ENCODE measurements at regions not wholly inside any gene's neighbourhood (a gene's known extent, or its start where the extent isn't known, plus 50 kb on each side); places are given as distances from the start of the nearest gene placed in this dataset.

DNA sequence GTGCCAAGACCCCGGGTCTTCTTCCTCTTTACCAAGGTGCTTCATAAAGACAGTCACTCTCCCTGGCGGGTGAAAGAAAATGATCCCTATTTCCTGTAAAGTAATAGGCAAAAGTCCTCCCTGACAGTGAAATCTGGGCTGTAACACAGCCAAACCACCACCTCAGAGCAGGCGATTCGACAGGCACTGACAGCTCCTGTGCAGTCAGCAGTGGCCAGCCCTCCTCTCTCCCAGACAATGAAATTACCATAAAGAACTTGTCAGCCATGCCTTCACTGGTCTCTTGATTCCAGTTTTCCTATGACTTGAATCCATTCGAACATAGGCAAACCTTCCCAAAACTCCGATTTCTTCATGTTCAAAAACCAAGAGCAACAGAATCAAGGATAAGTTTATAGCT is 492.2 kb upstream of the DAB1 start:
- H3K4me3 ChIP-seq (replicated peaks; ENCODE audit: low read depth, low read length): no peak overlapping the region
- no peaks in the 10 kb centered on the region for H3K27me3 ChIP-seq (replicated peaks; ENCODE audit: control insufficient read depth, insufficient read depth, low read length)
- H3K36me3 ChIP-seq (ENCODE audit: control insufficient read depth, insufficient read depth, low read length): no peaks in the 10 kb centered on the region
- DNase-seq (ENCODE audit: extremely low read depth, insufficient read length): no peak
- TF ChIP-seq, protein P1, sequence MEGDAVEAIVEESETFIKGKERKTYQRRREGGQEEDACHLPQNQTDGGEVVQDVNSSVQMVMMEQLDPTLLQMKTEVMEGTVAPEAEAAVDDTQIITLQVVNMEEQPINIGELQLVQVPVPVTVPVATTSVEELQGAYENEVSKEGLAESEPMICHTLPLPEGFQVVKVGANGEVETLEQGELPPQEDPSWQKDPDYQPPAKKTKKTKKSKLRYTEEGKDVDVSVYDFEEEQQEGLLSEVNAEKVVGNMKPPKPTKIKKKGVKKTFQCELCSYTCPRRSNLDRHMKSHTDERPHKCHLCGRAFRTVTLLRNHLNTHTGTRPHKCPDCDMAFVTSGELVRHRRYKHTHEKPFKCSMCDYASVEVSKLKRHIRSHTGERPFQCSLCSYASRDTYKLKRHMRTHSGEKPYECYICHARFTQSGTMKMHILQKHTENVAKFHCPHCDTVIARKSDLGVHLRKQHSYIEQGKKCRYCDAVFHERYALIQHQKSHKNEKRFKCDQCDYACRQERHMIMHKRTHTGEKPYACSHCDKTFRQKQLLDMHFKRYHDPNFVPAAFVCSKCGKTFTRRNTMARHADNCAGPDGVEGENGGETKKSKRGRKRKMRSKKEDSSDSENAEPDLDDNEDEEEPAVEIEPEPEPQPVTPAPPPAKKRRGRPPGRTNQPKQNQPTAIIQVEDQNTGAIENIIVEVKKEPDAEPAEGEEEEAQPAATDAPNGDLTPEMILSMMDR (IDR thresholded peaks at IDR 0.05; ENCODE audit: insufficient read depth, low read length, poor library complexity, severe bottlenecking): no peak

DNA sequence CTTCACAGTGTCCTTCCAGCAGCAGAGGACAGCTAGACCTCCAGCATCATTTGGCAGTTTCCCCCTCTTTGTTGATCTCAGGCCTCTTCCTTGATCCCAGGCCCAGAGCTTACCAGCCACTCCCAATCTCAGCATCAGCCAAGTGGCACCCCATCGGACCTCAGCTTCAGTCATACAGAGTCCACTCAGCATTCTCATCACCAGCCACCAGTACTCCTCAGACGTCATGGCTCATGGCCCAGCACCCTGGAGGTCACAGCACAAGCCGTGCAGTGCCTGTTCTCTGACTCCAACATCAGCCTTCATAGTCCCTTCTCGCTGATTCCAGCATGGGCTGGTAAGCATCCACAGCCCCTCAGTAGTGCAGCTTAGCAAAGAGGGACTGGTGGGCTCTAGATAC is 487.6 kb upstream of the DAB1 start:
- Histone ChIP-seq H3K27me3 (replicated peaks; ENCODE audit: control insufficient read depth, insufficient read depth, low read length) (no peaks in the 10 kb centered on the region), H3K4me3 (replicated peaks; ENCODE audit: low read depth, low read length) (no peak overlapping the region), H3K36me3 (ENCODE audit: control insufficient read depth, insufficient read depth, low read length) (no peaks in the 10 kb centered on the region)
- DNase-seq (ENCODE audit: extremely low read depth, insufficient read length): no peak
- TF ChIP-seq, protein P1 (IDR thresholded peaks at IDR 0.05; ENCODE audit: insufficient read depth, low read length, poor library complexity, severe bottlenecking): no peak

DNA sequence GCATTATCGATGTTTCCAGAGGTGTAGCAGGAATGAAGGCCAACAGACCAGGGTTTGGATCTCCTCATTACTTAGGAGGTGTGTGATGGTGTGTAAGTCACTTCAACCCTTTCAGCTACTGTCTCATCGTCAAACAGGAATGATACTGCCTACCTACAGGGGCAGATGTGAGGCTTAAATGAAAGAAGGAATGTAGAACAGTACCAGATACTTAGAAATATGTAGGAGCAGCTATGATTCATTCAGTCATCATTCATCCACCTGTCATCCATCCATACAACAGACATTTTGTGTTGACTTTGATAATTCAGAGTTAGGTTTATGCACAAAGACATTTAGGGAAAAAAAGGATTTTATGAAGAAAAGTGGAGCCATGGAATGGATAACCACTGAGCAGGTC is 486.9 kb upstream of the DAB1 start:
- no peak overlapping the region for H3K4me3 ChIP-seq (replicated peaks; ENCODE audit: low read depth, low read length)
- no peak for DNase-seq (ENCODE audit: extremely low read depth, insufficient read length)
- TF ChIP-seq, protein P1 (IDR thresholded peaks at IDR 0.05; ENCODE audit: insufficient read depth, low read length, poor library complexity, severe bottlenecking): no peak
- no peaks in the 10 kb centered on the region for H3K27me3 ChIP-seq (replicated peaks; ENCODE audit: control insufficient read depth, insufficient read depth, low read length)
- H3K36me3 ChIP-seq (ENCODE audit: control insufficient read depth, insufficient read depth, low read length): no peaks in the 10 kb centered on the region

DNA sequence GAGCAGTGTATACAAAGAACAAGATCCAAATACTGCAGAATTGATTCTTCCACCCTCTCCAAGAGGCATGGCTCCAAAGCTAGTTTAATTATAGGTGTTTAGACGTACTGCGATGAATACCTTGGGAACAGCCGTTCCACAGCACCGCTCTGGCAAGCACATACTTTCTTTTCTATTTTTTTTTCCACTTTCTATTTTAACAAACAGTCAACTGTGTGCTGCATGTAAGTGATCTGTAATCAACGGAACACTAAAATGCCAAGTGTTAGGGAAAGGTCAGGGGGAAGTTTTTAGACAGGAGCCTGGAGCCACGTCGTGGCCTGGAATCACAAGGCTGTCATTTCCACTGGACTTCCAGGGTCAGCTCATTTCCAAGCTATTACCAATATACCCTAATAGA is 486.4 kb upstream of the DAB1 start:
- TF ChIP-seq, protein P1 (IDR thresholded peaks at IDR 0.05; ENCODE audit: insufficient read depth, low read length, poor library complexity, severe bottlenecking): no peak
- no peak for DNase-seq (ENCODE audit: extremely low read depth, insufficient read length)
- no peaks in the 10 kb centered on the region for H3K27me3 ChIP-seq (replicated peaks; ENCODE audit: control insufficient read depth, insufficient read depth, low read length)
- no peak overlapping the region for H3K4me3 ChIP-seq (replicated peaks; ENCODE audit: low read depth, low read length)
- no peaks in the 10 kb centered on the region for H3K36me3 ChIP-seq (ENCODE audit: control insufficient read depth, insufficient read depth, low read length)

DNA sequence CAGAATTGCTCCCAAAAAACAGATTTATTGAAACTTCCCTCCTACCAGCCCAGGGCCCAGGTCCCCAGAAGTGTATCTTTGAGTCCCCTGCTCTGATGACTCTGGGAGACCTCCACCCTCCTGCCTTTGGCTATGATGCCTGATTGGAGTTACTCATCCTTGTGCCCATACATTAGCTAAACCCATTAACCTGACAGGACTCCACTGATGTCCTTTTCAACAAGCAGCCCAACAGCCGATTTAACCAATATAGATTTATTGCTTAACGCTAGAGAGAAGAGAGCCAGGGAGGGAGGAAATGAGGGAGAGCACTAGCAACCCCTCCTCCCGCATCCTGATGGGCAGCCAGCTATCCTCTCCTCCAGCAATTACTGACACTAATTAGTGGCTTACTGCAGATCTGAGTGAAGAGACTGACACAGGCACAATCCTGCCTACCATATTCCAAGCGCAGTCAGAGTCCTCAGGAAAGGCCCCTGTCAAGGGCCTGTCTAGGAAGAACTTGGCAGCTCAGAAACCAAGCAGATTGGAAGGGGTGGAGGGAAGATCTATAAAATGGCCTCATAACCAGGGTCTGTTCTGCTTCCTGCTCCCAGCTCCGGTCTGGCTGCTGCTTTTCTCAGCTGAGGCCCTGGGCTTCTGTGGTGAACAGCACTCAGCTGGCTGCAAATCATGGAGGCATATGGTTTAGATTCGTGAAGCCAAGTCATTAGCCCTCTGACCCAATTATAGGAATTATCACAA is 484.5 kb upstream of the DAB1 start:
- Histone ChIP-seq H3K36me3 (ENCODE audit: control insufficient read depth, insufficient read depth, low read length) (no peaks in the 10 kb centered on the region), H3K27me3 (replicated peaks; ENCODE audit: control insufficient read depth, insufficient read depth, low read length) (no peaks in the 10 kb centered on the region), H3K4me3 (replicated peaks; ENCODE audit: low read depth, low read length) (no peak overlapping the region)
- DNase-seq (ENCODE audit: extremely low read depth, insufficient read length): no peak
- TF ChIP-seq, protein P1 (IDR thresholded peaks at IDR 0.05; ENCODE audit: insufficient read depth, low read length, poor library complexity, severe bottlenecking): no peak

Measured in GM06990 (cell line).